ENCODE measurements at regions not wholly inside any gene's neighbourhood (a gene's known extent, or its start where the extent isn't known, plus 50 kb on each side); places are given as distances from the start of the nearest gene placed in this dataset.
"Not testable (repeated sequence)": the region's sequence is repeated elsewhere in the genome, so short reads cannot be mapped to it uniquely, and the experiment has no call there.

GRCh38 chr4:123684937-123685336 is 288.3 kb downstream of the SPRY1 start:
- DNase-seq, result not testable (repeated sequence)

GRCh38 chr4:123695531-123695930 is 298.9 kb downstream of the SPRY1 start:
- not testable (repeated sequence) for DNase-seq

- DNase-seq, result no peak
Measured at GRCh38 chr4:123696687-123697086, 300.1 kb downstream of the SPRY1 start.

- no peak for DNase-seq
Measured at GRCh38 chr4:123698556-123698955, 302.0 kb downstream of the SPRY1 start.

GRCh38 chr4:123699880-123700771 is 303.5 kb downstream of the SPRY1 start:
- DNase-seq, result no peak

- DNase-seq, result no peak
Measured at GRCh38 chr4:123701131-123701575, 304.6 kb downstream of the SPRY1 start.

GRCh38 chr4:123705419-123705818 is 308.8 kb downstream of the SPRY1 start:
- no peak for DNase-seq

- no peak for DNase-seq
Measured at GRCh38 chr4:123706973-123707372, 310.4 kb downstream of the SPRY1 start.

- DNase-seq, result no peak
Measured at GRCh38 chr4:123708902-123709301, 312.3 kb downstream of the SPRY1 start.

GRCh38 chr4:123709336-123709735 is 312.7 kb downstream of the SPRY1 start:
- no peak for DNase-seq

GRCh38 chr4:123731035-123731434 is 334.4 kb downstream of the SPRY1 start:
- no peak for DNase-seq

- no peak for DNase-seq
Measured at GRCh38 chr4:123737156-123737555, 340.6 kb downstream of the SPRY1 start.

- no peak for DNase-seq
Measured at GRCh38 chr4:123739806-123740205, 343.2 kb downstream of the SPRY1 start.

- no peak for DNase-seq
Measured at GRCh38 chr4:123740236-123740635, 343.6 kb downstream of the SPRY1 start.

GRCh38 chr4:123741906-123742305 is 345.3 kb downstream of the SPRY1 start:
- DNase-seq, result no peak

- DNase-seq, result no peak
Measured at GRCh38 chr4:123743848-123744247, 347.3 kb downstream of the SPRY1 start.

GRCh38 chr4:123744664-123745290 is 348.2 kb downstream of the SPRY1 start:
- DNase-seq, result no peak

- no peak for DNase-seq
Measured at GRCh38 chr4:123747016-123747415, 350.4 kb downstream of the SPRY1 start.

- DNase-seq, result peak; percentile 2
Measured at GRCh38 chr4:123748806-123749205, 352.2 kb downstream of the SPRY1 start.

GRCh38 chr4:123749383-123749782 is 352.8 kb downstream of the SPRY1 start:
- peak; percentile 1 for DNase-seq

GRCh38 chr4:123750044-123750443 is 353.4 kb downstream of the SPRY1 start:
- DNase-seq, result peak; percentile 69

GRCh38 chr4:123755655-123756054 is 359.1 kb downstream of the SPRY1 start:
- no peak for DNase-seq

GRCh38 chr4:123767806-123768205 is 371.2 kb downstream of the SPRY1 start:
- DNase-seq, result no peak

- no peak for DNase-seq
Measured at GRCh38 chr4:123770884-123771283, 374.3 kb downstream of the SPRY1 start.
